Panc1 (cell line): ENCODE measurements at regions not wholly inside any gene's neighbourhood (a gene's known extent, or its start where the extent isn't known, plus 50 kb on each side); places are given as distances from the start of the nearest gene placed in this dataset.

ENCODE experiments used
- ATAC-seq: fragments of 200-7000 bp; cut with Tn5 transposase; 2 replicates; pipeline ENCODE4 v1.9.1; 2020; ENCODE audit warnings: mild to moderate bottlenecking, moderate library complexity
- BruUV-seq: library from RNA; stranded (reverse); fragments of 400-500 nt; replicated peaks from 2 replicates; lab custom pipeline; 2021; lab: Mats Ljungman, UMichigan
- CTCF ChIA-PET: fragments of 300-600 bp; sonication (Branson Sonifier 250); formaldehyde crosslinking; loops from one replicate; lab custom pipeline; 2022; ENCODE audit warnings: antibody characterized with exemption; lab: Charles Lee
- POLR2A ChIA-PET: fragments of 300-600 bp; sonication (Branson Sonifier 250); formaldehyde crosslinking; loops from one replicate; lab custom pipeline; 2022; ENCODE audit warnings: antibody characterized with exemption; lab: Charles Lee
- DNase-seq: peaks from one replicate; pipeline ENCODE4 v3.0.0-alpha.2; 2010; ENCODE audit warnings: low read depth, low spot score
- H3K27ac ChIP-seq: 2 replicates; pipeline ENCODE4 v1.5.1; 2011; ENCODE audit warnings: mild to moderate bottlenecking, low read length, inconsistent platforms
- H3K27me3 ChIP-seq: fragments of 200-500 bp; sonication (Bioruptor generic); 2 replicates; pipeline ENCODE4 v1.6.0; 2014; ENCODE audit warnings: low read length, inconsistent platforms; ENCODE audit not compliant: control insufficient read depth, insufficient read depth
- H3K36me3 ChIP-seq: fragments of 200-500 bp; sonication (Bioruptor generic); 2 replicates; pipeline ENCODE4 v1.5.1; 2014; ENCODE audit warnings: inconsistent platforms, mild to moderate bottlenecking, low read length, moderate library complexity; ENCODE audit not compliant: control insufficient read depth, insufficient read depth
- H3K4me1 ChIP-seq: 2 replicates; pipeline ENCODE4 v1.5.1; 2011; ENCODE audit warnings: inconsistent platforms, mild to moderate bottlenecking, low read length, moderate library complexity; ENCODE audit not compliant: control insufficient read depth, insufficient read depth
- H3K4me3 ChIP-seq, 2 experiments: 2 replicates each; pipeline ENCODE4 v1.5.1; 2011 to 2012; ENCODE audit warnings: low read depth in 2 of 2, low read length in 2 of 2, mild to moderate bottlenecking in 2 of 2, inconsistent platforms in 1 of 2, moderate library complexity in 1 of 2
- H3K9me3 ChIP-seq: fragments of 200-500 bp; sonication (Bioruptor generic); 2 replicates; pipeline ENCODE4 v1.5.1; 2014; ENCODE audit warnings: low read depth, mild to moderate bottlenecking, inconsistent platforms, low read length, moderate library complexity; ENCODE audit not compliant: control insufficient read depth, insufficient read depth
- CTCF ChIP-seq: fragments of 450-650 bp; IDR thresholded peaks from 2 replicates; pipeline ENCODE4 v1.5.1; 2017; ENCODE audit warnings: mild to moderate bottlenecking
- POLR2AphosphoS5 ChIP-seq: IDR thresholded peaks from 2 replicates; pipeline ENCODE4 v1.6.1; 2012; ENCODE audit warnings: mild to moderate bottlenecking, low read depth, low read length, moderate library complexity
- SIN3A ChIP-seq: IDR thresholded peaks from 2 replicates; pipeline ENCODE4 v1.6.1; 2012; ENCODE audit warnings: low read depth, mild to moderate bottlenecking, low read length, moderate library complexity, borderline replicate concordance; ENCODE audit not compliant: insufficient read depth
- TCF7L2 ChIP-seq: IDR thresholded peaks from 2 replicates; pipeline ENCODE4 v1.6.1; 2011; ENCODE audit warnings: mild to moderate bottlenecking, low read depth, low read length, inconsistent platforms
- in situ Hi-C: cut with HindIII; loops from 2 replicates; pipeline ENCODE4 v1.10.0; 2016; ENCODE audit warnings: low sequenced_read_pairs, low pct_unique_long_range_greater_than_20kb
- intact Hi-C: fragments of 100-400 bp; cut with micrococcal nuclease; formaldehyde crosslinking; loops from one replicate; pipeline ENCODE4 v1.10.0; 2022; ENCODE audit not compliant: unreplicated experiment
- TF ChIP-seq, protein P1 (sequence below), 2 experiments: IDR thresholded peaks; 2 replicates each; pipeline ENCODE4 v1.6.1; 2011 to 2012; ENCODE audit warnings: low read depth in 2 of 2, control low read depth in 1 of 2, low read length in 1 of 2, mild to moderate bottlenecking in 1 of 2, moderate library complexity in 1 of 2; ENCODE audit not compliant: insufficient read depth in 1 of 2

- in situ Hi-C loops (no loop called here), intact Hi-C loops (no loop called here)
- no peaks in the 10 kb centered on the region for H3K36me3 ChIP-seq
- BruUV-seq = no TSS peak
- no peak overlapping the region for H3K27ac ChIP-seq
- no peak overlapping the region for H3K4me3 ChIP-seq
- H3K4me1 ChIP-seq = no peaks in the 10 kb centered on the region
- H3K27me3 ChIP-seq = no peaks in the 10 kb centered on the region
- POLR2A ChIA-PET = no interaction called here
- TF ChIP-seq CTCF (no peak), SIN3A (no peak), TCF7L2 (no peak), POLR2AphosphoS5 (no peak)
- TF ChIP-seq, protein P1, sequence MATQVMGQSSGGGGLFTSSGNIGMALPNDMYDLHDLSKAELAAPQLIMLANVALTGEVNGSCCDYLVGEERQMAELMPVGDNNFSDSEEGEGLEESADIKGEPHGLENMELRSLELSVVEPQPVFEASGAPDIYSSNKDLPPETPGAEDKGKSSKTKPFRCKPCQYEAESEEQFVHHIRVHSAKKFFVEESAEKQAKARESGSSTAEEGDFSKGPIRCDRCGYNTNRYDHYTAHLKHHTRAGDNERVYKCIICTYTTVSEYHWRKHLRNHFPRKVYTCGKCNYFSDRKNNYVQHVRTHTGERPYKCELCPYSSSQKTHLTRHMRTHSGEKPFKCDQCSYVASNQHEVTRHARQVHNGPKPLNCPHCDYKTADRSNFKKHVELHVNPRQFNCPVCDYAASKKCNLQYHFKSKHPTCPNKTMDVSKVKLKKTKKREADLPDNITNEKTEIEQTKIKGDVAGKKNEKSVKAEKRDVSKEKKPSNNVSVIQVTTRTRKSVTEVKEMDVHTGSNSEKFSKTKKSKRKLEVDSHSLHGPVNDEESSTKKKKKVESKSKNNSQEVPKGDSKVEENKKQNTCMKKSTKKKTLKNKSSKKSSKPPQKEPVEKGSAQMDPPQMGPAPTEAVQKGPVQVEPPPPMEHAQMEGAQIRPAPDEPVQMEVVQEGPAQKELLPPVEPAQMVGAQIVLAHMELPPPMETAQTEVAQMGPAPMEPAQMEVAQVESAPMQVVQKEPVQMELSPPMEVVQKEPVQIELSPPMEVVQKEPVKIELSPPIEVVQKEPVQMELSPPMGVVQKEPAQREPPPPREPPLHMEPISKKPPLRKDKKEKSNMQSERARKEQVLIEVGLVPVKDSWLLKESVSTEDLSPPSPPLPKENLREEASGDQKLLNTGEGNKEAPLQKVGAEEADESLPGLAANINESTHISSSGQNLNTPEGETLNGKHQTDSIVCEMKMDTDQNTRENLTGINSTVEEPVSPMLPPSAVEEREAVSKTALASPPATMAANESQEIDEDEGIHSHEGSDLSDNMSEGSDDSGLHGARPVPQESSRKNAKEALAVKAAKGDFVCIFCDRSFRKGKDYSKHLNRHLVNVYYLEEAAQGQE (IDR thresholded peaks at IDR 0.05; ENCODE audit: insufficient read depth in 1 of 2, low read depth in 2 of 2, low read length in 1 of 2) = no peak
- ATAC-seq = no peak
- H3K9me3 ChIP-seq = no peaks in the 10 kb centered on the region
- CTCF ChIA-PET = no interaction called here
- no peak for DNase-seq
These were observed 101.0 kb upstream of the TAS2R1 start for GRCh38 chr5:9731159-9731558.

- CTCF ChIA-PET = no interaction called here
- no peak for DNase-seq
- in situ Hi-C loops = no loop called here
These were observed 98.1 kb upstream of the TAS2R1 start for GRCh38 chr5:9728261-9728660.

More at GRCh38 chr5:9728261-9728660, 98.1 kb upstream of the TAS2R1 start:
- Histone ChIP-seq H3K4me3 (no peak overlapping the region), H3K27ac (no peak overlapping the region), H3K27me3 (no peaks in the 10 kb centered on the region), H3K9me3 (no peaks in the 10 kb centered on the region), H3K4me1 (no peaks in the 10 kb centered on the region), H3K36me3 (no peaks in the 10 kb centered on the region)
- POLR2A ChIA-PET = no interaction called here
- ATAC-seq = no peak
- intact Hi-C loops = no loop called here
- TF ChIP-seq, protein P1 (IDR thresholded peaks at IDR 0.05; ENCODE audit: insufficient read depth in 1 of 2, low read depth in 2 of 2, low read length in 1 of 2) = no peak
- TF ChIP-seq TCF7L2 = no peak
- TF ChIP-seq SIN3A = no peak
- no peak for TF ChIP-seq POLR2AphosphoS5
- TF ChIP-seq CTCF = no peak
- BruUV-seq = no TSS peak
